ENCODE measurements at regions not wholly inside any gene's neighbourhood (a gene's known extent, or its start where the extent isn't known, plus 50 kb on each side); places are given as distances from the start of the nearest gene placed in this dataset.
"Not testable (repeated sequence)": the region's sequence is repeated elsewhere in the genome, so short reads cannot be mapped to it uniquely, and the experiment has no call there.

DNA sequence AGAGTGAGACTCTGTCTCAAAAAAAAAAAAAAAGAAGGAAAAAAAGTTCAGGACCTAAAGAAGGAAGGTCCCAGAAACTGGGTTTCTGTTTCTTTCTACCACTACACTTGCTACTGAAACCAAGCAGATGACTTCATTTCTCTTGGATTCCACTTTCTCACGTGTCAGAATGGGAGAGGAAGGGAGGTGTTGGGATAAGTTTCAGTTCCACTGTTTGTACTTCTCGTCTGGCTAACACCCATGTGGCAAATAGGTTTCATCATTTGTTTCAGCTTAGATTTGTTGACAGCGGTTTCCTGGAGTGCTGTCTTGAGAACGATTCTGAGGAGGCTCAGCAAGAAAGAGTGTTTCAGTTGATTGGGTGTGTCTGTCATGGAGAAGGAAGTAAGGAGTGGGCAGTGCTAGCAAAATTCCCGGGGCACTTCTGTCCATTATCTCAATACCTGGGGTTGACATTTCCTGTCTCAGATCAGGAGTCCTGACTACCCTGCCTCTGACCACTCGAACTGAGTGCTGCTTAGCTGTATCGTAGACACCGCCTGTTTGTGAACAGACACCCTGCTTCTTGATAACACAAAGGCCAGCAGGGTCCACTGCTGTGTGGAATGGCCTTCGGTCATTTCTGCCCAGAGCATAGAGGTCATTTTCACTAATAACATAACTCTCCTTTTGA is 104.8 kb upstream of the SPDYE9 start:
- not testable (repeated sequence) for TF ChIP-seq ZFP41 (tag by site-specific recombination; IDR thresholded peaks at IDR 0.05; ENCODE audit: borderline replicate concordance); INSM2 (tag by site-specific recombination; IDR thresholded peaks at IDR 0.05); ZBTB1 (tag by site-specific recombination; IDR thresholded peaks at IDR 0.05); ZNF239 (tag by site-specific recombination; IDR thresholded peaks at IDR 0.05); ZBTB21 (tag by site-specific recombination; IDR thresholded peaks at IDR 0.05); PATZ1 (tag by site-specific recombination; IDR thresholded peaks at IDR 0.05); SETDB1 (IDR thresholded peaks at IDR 0.05; ENCODE audit: insufficient read length, low read length)
- TF ChIP-seq, protein P1, sequence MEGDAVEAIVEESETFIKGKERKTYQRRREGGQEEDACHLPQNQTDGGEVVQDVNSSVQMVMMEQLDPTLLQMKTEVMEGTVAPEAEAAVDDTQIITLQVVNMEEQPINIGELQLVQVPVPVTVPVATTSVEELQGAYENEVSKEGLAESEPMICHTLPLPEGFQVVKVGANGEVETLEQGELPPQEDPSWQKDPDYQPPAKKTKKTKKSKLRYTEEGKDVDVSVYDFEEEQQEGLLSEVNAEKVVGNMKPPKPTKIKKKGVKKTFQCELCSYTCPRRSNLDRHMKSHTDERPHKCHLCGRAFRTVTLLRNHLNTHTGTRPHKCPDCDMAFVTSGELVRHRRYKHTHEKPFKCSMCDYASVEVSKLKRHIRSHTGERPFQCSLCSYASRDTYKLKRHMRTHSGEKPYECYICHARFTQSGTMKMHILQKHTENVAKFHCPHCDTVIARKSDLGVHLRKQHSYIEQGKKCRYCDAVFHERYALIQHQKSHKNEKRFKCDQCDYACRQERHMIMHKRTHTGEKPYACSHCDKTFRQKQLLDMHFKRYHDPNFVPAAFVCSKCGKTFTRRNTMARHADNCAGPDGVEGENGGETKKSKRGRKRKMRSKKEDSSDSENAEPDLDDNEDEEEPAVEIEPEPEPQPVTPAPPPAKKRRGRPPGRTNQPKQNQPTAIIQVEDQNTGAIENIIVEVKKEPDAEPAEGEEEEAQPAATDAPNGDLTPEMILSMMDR (tag by site-specific recombination; IDR thresholded peaks at IDR 0.05), result not testable (repeated sequence)

Data from HEK293 (cell line).